GM18519 (cell line): ENCODE measurements at regions not wholly inside any gene's neighbourhood (a gene's known extent, or its start where the extent isn't known, plus 50 kb on each side); places are given as distances from the start of the nearest gene placed in this dataset.

Source experiments
- ATAC-seq: cut with Tn5 transposase; IDR thresholded peaks from one replicate; pipeline ENCODE4 v1.9.1; 2021; ENCODE audit warnings: mild to moderate bottlenecking, moderate library complexity; ENCODE audit not compliant: unreplicated experiment, low FRiP score

DNA sequence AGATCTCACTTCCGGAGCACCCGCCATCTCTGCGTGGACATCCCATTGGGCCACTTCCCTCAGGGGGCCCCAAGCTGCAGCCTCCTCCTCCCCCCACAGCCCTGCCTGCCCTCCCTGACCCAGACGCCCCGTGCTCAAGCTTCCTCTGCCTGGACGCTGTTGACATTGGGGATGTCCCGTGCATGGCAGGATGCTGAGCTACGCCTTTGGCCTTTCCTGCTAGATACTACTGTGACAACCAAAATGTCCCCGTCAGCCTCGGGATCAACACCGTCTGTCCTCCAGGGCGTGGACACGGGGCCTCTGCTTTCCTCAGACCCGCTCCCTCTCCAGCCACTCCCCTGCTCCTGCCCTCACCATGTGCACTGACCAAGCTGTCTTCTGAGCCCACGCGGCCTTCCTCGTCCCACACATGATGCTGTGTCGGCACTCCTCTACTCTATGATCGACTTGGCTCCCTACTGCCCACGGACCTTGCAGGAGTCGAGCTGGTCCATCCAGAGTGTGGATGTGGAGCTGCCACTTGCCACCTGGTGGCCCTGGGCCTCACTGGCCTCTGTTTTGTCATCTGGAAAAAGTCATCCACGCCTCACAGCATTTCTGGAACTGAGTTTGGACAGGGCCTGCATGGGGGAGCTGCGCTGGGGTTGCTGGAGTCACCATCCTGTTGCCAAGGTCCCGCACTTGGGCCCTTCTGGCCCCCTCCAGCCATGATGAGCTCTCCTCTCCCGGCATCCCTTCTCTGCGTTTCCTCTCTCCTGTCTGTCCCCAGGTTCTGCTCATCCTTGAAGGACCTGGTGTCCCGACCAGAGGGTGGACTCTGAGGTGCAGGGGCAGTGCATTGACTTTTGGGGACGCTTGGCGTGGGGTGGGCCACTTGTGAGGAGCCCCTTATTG lies 221.7 kb upstream of the CIBAR2 start:
- ATAC-seq: no peak

DNA sequence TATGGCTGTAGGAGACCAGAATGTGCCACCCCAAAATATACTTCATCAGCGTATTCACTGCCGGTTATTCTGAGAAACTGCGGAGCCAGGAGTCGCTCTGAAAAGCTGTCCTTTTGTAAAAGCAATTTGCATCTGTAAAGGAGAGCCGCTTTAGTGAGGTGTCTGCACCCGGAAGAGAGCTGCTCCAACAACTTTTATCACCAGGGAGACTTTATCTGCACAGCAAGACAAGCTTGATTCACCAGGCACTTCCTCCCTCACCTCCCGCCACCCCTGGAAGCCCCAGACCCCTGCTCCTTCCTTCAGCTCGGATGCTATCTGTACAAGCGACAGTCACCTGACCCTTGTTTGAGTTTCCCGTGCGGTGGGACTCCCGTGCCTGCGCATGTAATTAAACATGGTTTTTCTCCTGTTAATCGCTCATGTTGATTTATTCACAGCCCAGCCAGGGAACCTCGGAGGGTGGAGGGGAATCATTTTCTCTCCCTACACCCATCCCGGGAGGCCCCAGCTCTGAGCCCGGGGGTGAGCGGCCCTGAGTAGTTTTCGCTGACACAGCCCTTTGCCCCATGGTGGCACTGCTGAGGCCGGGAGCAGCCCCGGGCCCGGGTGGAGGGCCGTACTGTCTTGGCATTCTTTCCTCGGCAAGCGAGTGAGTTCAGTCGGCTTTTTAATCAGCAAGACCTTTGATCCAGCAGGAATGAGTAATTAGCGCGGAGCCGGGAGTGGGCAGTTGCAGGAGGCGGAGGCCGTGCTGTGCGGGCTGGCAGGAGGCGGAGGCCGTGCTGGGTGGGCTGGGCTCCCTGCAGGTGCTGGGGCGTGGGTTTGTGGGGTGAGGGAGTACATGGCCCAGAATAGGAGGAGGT lies 222.7 kb upstream of the CIBAR2 start:
- no peak for ATAC-seq

DNA sequence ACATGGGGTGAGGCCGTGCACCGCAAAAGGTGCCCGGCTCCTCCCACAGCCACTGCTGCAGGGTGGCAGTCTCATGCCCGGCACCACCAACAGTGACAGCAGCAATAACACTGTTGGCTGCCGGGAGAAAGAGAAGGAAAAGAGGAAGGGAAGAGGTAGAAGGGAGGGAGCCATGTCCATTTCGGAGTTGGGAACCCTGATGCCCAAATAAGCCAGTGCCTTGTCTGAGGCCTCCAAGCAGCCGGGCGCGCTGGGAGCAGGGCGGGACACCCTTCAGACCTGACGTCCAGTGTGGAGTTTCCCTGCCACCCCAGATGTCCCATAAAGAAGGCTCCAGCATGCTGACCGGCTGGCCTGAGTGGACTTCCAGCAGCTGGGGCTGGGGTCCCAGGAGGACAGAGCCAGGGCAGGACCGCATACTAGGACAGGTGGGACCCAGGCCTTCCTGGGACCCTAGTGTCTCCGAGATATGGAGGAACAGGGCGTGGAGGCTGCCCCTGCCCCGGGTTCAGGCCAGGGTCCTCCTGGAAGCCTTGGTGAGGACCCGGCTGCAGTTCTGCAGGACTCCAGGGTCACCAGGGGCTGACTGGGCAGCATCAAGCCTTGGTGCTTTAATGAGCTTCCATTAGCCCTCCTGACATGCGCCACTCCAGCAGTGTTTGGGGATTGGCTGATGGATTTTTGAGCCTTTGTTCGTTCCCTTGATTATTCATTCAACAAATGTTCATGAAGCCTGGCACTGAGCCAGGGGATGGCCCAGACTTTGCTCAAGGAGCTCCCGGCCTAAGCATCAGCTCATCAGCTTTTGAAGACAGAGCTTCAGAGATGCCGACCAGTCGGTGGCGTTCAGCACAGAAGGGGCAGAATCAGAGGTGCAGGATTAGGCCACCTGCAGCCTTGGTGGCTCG lies 223.6 kb upstream of the CIBAR2 start:
- ATAC-seq: no peak

DNA sequence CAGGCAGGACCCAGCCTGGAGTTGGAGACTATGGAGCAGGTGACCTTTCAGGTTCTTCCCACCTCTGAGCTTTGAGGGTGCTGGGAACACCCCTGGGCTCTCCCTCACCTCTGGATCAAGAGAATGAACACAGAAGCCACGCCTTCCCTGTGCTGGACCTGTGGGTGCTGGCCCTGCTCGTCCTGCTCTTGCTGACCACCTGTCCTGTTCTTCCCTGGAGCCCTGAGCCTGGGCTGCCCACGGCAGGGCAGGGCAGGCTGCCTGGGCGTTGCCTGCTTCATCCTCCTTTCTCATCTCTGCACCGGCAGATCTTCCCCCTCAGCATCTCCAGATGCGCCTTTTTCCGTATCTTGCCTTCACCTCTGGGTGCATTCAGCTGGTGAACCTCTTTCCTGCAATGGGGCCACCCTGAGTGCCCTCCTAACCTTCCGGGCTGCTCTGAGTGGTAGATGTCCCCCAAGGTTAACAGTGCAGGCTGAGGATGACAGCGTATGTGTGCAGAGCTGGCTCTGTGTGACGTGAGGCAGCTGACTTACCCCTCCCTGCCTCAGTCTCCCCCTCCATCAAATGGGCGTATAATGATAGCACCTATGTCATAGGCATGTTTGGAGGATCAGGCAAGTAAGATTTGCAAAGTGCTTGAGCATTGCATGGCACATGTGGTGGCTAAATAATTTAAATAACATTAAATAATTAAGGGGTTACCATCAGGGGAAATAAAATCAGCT lies 225.8 kb upstream of the CIBAR2 start:
- ATAC-seq: no peak

DNA sequence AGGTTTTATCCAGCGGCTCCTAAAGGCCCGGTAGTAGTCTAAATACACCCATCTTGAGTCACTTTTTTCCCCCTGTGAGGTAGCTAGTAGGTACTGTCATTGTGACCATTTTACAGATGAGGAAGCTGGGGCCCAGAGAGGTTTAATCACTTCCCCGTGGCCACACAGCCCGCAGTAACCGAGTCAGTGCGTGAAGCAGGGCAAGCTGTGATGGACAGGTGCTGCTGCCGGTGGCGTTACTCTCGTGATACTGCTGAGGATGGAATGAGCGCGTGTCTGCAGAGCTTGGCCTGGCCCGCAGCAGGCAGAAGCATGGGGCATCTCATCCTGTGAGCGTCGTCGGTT lies 226.3 kb upstream of the CIBAR2 start:
- ATAC-seq: no peak

DNA sequence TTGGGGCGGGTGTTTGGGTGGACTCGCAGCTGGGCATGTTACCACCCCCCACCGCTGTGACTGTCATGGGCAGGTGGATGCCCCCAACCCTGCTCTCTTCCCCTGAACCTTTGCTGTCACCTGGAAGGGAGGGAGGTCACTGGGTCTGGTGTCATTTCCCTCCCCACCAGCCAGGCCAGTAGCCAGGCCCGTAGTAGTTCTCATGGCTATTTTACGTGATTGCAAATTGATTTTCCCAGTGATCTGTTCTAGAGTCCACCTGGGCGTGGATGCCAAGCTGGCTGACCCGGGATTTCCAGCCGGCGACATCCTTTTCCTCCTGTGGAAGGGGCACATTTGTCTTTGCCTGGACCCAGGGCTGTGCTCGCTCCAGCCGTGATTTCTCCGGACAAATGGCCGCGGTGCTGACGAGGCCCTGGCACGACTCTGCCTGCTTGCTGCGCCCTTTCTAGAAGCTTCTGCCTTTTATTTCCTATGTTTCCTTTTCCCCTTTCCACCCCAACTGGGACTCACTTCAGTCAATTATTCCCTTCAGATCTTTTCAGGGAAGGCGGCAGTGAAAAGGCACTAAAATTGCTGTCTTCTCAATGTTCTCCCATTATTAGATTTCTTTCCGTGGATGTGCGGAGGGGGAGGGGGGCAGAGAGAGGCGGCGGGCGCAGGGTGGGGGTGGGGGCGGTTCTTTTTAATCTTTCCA lies 226.9 kb upstream of the CIBAR2 start:
- no peak for ATAC-seq

DNA sequence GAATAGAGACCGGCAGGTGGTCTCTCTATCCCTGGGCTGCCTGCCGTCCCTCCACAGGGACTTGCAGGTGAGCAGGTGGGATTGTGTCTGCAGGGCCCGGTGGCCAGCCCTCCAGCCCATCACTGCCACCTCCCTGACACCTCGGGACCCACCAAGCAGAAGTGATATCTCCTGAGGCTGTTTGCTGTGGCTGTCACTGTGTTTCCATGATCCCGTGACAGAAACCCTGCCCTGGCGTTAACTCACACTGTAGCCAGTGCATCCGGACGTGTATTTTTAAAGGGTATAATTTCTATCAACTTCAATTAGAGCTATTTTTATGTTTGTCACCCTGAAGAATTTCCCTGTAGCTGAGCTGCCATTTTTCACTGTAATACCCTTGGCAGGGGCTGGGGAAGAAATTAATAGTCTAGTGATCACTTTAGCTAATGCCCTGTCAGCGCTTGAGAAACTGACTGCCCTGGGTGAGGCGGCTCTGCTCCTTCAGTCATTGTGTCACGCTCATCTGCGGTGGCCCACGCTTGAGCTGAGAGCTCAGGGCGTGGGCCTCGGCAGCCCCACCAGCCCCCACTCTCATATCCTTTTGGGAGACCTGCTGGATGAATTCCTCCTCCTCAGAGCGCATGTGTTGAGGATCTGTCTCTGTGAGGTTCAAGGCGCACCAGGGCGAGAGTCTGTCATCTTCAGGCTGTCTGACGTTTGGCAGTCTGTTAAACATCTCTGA lies 229.9 kb upstream of the CIBAR2 start:
- ATAC-seq: no peak

DNA sequence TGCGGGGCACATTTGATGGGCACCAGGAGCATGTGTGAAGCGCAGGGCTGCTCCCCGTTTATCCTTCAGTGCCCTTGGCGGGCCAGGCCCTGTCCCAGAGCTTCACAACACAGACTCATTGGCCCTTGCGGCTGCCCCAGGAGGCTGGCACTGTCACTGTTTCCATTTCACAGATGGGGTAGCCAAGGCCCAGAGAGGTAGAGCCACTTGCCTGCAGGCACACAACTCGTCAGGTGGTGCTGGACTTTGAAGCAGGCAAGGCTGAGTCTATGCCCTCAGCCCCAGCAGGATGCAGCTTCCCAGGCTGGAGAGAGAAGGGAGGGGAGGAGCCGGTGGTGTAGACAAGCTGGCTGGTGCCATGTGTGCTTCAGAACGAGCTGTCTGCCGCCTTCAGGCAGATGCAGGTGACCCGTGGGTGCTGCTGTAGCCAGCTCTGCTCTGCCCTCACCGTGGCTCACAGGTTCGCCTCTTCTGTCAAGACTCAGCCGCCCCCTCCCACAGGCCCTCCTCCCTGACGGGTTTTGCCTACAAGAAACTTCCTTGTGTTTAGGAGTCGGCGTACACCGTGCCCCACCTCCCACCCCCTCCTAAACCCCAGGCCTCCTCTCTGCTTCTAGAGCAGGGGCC lies 232.3 kb upstream of the CIBAR2 start:
- no peak for ATAC-seq

DNA sequence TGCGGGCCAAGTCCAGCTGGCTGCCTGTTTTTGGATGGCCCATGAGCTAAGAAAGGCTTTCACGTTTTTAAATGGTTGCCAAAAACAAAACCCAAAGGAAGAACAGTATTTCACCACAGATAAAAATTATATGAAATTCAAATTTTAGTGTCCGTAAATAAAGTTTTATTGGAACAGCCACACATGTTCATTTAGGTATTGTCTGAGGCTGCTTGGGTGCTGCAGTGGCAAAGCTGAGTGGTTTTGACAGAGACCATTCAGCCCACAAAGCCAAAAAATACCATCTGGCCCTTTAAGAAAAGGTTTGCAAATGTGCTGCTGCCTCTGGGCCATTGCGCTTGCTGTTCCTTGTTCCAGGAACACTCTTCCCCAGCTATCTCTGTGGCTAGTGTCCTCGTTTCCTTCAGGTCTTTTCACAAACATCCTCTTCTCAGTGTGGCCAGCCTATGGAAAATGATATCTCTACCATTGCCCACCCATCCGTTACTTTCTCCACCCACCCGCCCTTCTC lies 232.9 kb upstream of the CIBAR2 start:
- no peak for ATAC-seq

DNA sequence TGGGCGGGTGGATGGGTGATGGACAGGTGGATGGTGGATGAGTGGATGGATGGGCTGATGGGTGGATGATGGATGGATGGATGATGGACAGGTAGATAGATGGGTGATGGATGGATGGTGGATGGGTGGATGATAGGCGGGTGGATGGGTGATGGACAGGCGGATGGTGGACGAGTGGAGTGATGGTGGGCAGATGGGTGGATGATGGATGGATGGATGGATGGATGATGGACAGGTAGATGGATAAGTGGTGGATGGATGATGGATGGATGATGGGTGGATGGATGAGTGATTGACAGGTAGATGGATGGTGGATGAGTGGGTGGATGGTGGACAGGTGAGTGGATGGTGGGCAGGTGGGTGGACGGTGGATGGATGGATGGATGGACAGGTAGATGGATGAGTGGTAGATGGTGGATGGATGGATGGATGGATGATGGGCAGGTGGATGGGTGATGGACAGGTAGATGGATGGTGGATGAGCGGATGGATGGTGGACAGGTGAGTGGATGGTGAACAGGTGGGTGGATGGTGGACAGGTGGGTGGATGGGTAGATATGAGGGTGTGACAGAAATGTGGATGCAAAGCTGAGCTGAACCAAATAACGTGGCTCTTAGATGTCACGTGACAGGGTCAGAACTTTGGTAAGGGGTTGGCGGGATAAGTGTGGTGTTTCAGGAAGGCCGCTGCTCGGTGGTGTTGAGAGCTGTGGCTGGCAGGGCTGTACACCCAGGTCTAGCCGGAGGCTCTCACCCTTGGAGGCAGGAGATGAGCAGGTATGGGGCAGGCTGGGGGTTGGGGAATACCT lies 234.3 kb upstream of the CIBAR2 start:
- ATAC-seq: no peak

DNA sequence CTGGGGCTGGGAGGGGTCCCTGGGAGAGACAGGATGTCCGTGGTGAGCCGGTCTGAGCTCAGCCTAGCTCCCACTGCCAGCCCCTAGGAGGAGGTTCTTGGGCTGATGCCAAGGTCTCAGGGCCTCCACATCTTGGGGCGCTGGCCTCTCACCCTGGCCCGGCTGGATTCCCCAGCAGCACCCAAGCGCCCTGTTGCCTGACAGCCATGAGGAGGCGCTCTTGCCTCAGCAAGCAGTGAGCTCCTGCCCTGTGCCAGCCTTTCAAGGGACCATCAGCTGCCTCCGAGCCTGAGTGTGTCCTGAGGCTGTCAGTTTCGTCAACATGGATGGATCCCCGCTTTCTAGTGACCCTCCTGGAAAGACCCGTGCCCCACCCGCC lies 234.9 kb upstream of the CIBAR2 start:
- ATAC-seq: no peak

DNA sequence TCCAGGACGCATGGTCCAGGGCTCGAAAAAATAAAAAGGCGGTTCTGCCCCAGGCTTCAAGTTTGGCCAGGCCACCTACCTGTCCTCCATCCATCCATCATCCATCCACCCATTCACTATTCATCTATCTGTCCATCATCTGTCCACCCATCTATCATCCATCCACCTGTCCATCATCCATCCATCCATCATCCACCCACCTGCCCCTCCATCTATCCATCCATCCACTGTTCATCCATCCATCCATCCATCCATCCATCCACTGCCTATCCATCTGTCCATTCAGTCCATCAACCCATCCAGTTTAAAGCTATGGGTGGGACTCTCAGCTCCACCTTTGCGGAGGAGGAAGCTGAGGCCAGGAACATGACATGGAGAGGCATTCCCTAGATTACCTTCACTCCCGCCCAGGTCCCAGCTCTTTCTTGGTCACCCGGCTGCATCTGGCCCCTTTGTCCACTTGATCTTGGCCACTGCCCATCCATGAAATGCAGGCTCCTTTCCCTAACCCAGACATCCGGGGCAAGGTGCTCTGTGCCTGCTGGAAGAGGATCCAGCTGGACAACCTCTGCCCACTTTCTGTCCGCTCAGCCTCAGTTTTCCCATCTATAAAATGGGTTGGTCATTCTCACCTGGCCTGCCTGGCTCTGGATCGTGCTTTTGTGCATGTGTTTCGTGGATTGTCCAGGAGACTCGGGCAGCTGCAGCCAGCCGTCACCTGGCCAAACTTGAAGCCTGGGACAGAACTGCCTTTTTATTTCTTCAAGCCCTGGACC lies 236.0 kb upstream of the CIBAR2 start:
- no peak for ATAC-seq

DNA sequence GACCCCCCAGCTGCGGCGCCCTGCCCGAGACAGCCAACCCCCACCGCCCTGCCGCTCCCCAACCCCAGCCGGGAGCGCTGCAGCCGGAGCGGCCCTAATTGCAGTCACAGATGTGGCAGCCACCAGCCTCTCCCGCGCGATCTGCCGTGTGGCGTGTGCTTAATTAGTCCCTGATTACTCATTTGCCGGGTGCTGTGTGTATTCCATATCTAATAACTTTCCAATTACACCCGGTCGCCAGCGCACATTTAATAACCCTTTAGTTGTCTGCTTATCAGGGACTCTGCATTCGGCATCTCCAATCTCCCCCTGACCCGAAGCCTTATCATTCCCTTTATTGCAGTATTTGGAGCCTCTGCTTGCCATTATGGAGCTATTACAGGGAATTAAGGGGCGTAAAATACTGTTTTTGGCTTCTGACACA lies 236.7 kb upstream of the CIBAR2 start:
- no peak for ATAC-seq

DNA sequence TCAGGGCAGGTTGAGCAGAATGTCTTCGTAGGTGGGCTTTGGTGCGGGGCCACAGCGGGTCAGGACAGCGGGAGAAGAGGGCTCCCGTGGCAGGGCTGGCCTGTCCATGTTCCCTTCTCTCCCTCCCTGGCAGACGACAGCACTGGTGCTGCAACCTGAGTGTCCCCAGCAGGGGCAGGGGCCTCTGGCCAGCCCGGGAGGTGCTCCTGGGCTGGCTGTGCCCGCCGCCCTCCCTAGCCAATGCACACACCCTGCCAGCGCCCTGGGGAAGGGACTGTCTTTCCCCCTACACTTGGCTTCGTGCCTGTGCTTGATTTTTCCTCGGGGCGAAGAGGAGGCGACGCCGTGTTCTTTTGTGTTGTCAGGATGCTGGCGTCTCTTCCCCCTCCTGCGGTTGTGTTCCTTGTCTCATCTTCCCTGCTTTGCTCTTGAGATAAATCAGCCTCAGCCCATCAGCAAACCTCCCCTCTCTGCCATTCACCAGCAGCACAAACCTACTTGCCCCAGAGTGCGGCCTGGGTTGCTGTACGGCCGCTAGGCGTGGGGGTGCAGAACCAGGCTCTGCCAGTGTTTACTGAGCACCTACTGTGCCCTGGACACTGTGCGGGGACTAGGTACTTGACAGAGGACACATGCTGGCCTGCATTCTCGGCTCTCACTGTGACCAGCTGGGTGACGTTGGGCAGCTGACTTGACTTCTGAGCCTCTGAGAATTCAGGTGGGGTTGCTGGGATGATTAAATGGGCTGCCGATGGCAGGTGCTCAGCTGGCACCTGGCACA lies 237.3 kb upstream of the CIBAR2 start:
- no peak for ATAC-seq

DNA sequence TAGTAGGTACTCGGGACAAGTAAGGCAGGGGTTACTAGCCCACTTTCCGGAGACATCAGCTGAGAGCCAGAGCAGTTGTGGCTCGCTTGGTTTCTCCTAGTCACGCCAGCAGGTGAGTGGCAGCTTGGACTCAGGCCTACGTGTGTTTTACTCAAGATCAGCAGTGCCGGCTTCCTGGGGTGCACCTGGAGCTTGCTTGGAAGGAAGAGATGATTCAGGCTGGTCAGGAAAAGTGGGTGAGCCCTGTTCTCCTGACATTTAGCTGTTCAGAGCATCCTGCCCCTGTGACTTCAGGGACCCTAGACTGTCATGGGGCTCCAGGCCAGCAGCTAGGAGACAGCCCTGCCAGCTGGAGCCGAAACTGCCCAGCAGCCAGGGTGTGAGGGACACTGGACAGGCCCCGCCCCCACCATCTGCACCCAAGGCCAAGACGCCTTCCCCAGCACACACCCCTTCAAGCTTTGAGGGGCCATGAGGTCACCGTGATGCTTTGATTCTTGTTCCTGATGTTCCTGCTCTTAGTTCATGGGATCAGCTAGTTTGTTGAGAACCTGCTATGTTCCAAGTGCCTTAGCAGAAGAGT lies 238.0 kb upstream of the CIBAR2 start:
- ATAC-seq: no peak
